HG03135 (cell line): ENCODE measurements at regions not wholly inside any gene's neighbourhood (a gene's known extent, or its start where the extent isn't known, plus 50 kb on each side); places are given as distances from the start of the nearest gene placed in this dataset.

ENCODE experiments used
- ATAC-seq: cut with Tn5 transposase; IDR thresholded peaks from one replicate; pipeline ENCODE4 v1.9.1; 2021; ENCODE audit warnings: mild to moderate bottlenecking, moderate library complexity; ENCODE audit not compliant: unreplicated experiment

DNA sequence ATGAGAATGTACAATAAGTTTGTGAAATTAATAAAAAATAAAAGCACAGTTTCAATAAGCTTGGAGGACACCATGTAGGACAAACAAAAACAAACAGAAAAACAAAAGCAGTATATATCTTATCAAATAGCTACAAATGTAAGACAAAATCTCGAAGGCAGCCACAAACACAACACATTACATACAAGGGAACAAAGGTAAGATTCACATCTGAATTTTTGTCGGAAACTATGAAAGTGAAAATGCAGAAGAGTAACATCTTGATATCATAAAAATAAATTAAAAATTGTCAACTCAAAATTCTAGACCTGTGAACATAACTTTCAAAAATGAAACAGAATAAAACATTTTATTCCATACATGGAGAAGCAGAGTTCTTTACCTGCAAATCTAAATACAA is 1049.5 kb upstream of the ADGRL2 start:
- ATAC-seq, result no peak

- ATAC-seq, result no peak
These were observed 1069.4 kb upstream of the ADGRL2 start for GRCh38 chr1:80731241-80731894.

DNA sequence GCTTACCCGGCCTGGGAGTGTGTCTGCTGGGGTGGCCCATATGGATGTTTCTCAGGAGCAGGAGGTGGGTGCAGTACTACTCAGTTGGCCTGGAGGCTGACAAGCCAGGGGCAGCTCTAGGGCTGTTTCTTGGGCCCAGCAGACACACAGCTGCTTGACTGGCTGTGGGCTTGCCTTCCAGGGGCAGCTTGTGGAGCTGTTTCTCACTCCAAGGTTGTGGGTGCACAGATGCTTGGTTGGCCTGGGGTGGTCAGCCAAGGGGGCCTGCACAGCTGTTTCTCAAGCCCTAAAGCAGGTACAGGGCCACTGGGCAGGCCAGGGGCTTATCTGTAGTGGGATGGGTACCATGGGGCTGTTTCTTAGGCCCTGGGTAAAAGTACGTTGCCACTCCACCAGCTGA is 1078.1 kb upstream of the ADGRL2 start:
- no peak for ATAC-seq

GRCh38 chr1:80706526-80706925 is 1094.2 kb upstream of the ADGRL2 start:
- no peak for ATAC-seq

GRCh38 chr1:80678438-80678837 is 1122.3 kb upstream of the ADGRL2 start:
- ATAC-seq, result no peak

- ATAC-seq, result no peak
These were observed 1125.3 kb upstream of the ADGRL2 start for GRCh38 chr1:80675454-80675853.

DNA sequence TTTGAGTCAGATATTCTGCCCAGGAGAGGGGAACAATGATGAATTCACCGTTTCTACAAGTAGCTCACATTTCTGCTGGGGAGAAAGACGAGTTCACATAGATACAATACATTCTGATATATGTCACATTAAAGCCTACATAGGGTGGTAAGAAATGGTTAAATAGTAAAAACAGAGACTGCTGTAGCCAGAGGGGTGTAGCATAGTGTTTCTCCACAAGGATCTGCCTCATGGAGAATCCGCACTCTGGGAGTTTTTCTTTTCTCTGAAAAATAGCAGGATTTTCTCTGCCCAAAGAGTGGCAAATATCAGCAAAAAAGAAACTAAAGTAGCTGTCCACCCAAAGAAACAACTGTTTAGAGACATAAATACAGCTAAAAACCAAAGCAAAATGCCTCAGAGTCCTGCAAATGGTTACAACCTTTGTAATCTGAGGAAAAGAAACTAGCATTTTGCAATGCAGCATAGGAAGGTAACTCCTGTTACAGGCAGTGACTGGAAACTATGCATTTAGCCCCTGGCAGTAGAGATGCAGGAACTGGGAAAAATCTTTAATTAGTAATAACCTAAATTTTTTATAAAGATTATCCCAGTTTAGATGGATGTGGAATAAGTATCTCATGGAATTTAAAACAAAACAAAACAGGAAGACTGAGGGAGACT is 1126.7 kb upstream of the ADGRL2 start:
- ATAC-seq, result no peak

DNA sequence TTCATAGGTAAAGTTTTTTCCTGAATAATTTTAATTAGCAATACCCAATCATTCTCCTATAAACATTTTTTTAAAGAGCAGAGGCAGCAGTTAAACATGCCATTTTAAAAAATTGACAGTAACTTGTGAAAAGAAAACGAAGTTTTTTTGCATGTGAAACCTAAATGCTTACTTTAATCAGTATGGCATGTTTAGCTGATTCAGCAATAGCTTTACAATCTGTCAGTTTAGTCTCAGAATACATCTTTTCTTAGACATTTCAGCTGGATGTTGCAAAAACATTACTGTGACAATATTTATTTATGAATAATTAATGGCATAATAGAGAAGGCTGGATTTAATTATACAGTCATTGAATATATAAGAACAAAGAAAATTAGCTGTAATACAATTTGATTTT is 1132.4 kb upstream of the ADGRL2 start:
- no peak for ATAC-seq

GRCh38 chr1:80666073-80666472 is 1134.7 kb upstream of the ADGRL2 start:
- ATAC-seq, result no peak

- ATAC-seq, result no peak
These were observed 1141.6 kb upstream of the ADGRL2 start for GRCh38 chr1:80659161-80659560.

GRCh38 chr1:80657707-80658106 is 1143.0 kb upstream of the ADGRL2 start:
- no peak for ATAC-seq

- no peak for ATAC-seq
These were observed 1143.6 kb upstream of the ADGRL2 start for GRCh38 chr1:80657044-80657643.

GRCh38 chr1:80656641-80657040 is 1144.1 kb upstream of the ADGRL2 start:
- ATAC-seq, result no peak

- peak; percentile 82 for ATAC-seq
These were observed 1144.6 kb upstream of the ADGRL2 start for GRCh38 chr1:80656014-80656636.

DNA sequence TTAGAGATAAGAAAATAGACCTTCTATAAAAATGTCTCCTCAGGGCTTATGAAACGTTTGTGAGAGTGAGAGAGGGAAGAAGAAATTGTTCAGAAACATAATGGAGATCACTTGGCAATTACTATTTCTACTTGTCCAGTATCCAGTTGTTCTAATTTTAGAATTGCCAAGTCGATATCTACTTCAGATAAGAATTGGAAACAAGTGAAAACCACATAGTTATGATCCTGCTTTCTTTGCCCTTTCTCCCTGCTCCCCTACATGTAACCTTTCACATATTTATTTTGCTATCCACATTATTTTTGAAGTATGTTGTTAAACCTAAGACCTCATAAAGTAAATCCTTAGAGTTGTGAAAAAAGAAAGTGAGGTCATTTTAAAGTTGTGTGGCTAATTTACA is 1154.7 kb upstream of the ADGRL2 start:
- ATAC-seq, result no peak

DNA sequence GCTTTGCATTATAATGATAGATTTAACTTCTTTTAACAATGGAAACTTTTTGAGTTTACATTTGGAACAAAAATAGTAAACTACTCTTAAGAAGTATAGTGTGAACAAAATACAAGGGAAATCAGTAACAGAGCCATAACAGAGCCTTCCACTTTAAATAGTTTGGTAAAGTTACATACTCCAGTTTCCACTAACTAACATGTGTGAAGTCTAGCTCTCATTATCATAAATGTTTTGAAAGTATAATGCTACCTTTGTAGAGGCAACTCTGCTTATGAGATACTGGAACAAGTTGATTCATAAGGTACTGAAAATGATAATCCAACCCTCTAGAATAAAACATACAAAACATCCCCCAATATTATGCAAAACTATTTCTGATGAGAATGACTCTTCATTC is 1155.1 kb upstream of the ADGRL2 start:
- ATAC-seq, result no peak

DNA sequence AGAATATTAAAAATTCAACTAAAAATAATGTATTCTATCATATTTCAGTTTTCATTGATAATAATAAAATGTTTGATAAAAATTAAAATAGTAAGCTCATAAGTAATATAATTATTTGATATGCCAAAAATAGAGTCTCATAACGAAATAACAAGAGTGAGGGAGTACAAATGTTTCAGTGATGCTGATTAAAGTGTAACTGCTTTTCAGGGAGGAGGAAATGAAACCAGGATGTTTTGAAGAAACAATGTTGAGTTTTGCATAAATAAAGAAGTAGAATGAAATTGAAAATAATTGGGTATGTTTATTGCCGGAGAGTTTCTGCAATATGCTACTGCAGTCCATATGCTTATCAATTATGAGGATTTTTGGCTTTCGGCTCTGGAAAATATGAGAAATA is 1159.8 kb upstream of the ADGRL2 start:
- ATAC-seq, result peak; percentile 48

DNA sequence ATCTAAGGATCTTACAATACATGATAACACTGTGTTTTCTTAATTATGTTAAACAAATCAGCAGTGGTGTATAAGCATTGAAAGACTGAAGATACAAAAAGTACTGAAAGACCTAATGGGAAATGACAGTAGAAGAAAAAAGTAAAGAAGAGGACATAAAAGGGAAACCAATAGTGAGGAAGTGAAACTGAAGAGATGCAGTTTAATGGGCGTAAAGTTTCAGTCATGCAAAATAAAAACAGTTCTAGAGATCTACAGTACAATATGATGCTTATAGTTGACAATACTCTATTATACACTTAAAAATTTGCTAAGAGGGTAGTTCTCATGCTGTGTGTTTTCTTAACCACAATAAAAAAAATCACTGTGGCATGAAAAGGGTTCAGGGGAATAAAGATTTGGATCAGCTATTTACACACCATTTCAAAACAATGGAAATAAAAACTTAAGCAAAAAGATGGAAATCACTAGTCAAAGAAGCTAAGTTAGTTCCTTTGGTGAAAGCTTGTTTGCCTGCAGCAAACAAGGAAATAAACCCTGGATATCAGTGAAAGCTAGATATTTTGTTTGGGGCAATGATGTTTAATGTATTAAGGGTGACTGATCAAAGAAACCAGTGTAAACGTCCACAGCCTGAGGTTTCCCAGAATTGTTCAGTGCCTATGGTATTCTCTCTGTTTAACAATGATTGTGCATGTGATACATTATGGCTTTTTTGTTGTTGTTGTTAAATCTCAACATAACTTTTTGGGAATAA is 1160.8 kb upstream of the ADGRL2 start:
- ATAC-seq, result peak; percentile 97

- ATAC-seq, result no peak
These were observed 1166.6 kb upstream of the ADGRL2 start for GRCh38 chr1:80633947-80634706.

DNA sequence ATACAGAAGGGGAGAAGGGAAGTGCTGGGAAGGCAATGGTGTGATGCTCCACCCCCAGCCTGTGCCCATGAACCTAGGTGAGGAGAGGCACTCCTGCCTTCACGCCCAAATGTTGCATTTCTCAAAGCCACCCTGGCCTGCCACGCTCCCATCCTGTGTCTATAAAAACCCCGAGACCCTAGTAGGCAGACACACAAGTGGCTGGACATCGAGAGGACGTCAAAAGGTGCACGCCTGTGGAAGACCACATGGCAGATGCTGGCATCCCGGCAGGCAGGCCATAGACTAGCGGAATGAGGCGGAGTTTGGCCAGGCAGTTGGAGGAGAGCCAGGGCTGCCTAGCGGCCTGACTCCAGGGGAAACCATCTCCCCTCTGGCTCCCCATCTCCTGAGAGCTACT is 1168.5 kb upstream of the ADGRL2 start:
- no peak for ATAC-seq
